Activated CD8-positive, alpha-beta T cell treated with anti-CD3 and anti-CD28 coated beads, Interleukin-2, amount 10 ng/mL, durations not matched to agents 7 days and 5 days (primary cell): ENCODE measurements at regions not wholly inside any gene's neighbourhood (a gene's known extent, or its start where the extent isn't known, plus 50 kb on each side); places are given as distances from the start of the nearest gene placed in this dataset.

Experiments
- ATAC-seq: fragments of 150-1000 bp; cut with Tn5 transposase; one replicate; pipeline ENCODE4 v1.10.0; 2021; ENCODE audit warnings: moderate library complexity
- CTCF ChIA-PET: fragments of 350-600 bp; sonication (Branson Sonifier 250); formaldehyde crosslinking; loops from one replicate; lab custom pipeline; 2021; ENCODE audit warnings: antibody characterized with exemption; lab: Charles Lee
- POLR2A ChIA-PET: fragments of 350-600 bp; sonication (Branson Sonifier 250); formaldehyde crosslinking; loops from one replicate; lab custom pipeline; 2021; ENCODE audit warnings: antibody characterized with exemption; lab: Charles Lee
- DNase-seq: peaks from one replicate; pipeline ENCODE4 v3.0.0-alpha.2; 2020
- H3K27ac Mint-ChIP-seq: one replicate; pipeline ENCODE4 v1.8.0; 2021; ENCODE audit warnings: mild to moderate bottlenecking, mixed read lengths
- H3K27me3 Mint-ChIP-seq: one replicate; pipeline ENCODE4 v1.8.0; 2021; ENCODE audit warnings: low read depth, mixed read lengths
- H3K36me3 Mint-ChIP-seq: one replicate; pipeline ENCODE4 v1.8.0; 2021; ENCODE audit warnings: low read depth, mixed read lengths
- H3K4me1 Mint-ChIP-seq: one replicate; pipeline ENCODE4 v1.8.0; 2021; ENCODE audit warnings: low read depth, mixed read lengths
- H3K4me3 Mint-ChIP-seq: one replicate; pipeline ENCODE4 v1.8.0; 2021; ENCODE audit warnings: mild to moderate bottlenecking, mixed read lengths
- H3K9me3 Mint-ChIP-seq: one replicate; pipeline ENCODE4 v1.8.0; 2022; ENCODE audit warnings: mixed read lengths; ENCODE audit not compliant: insufficient read depth

GRCh38 chr14:94930690-94931089 is 160.8 kb upstream of the GSC start:
- no peak overlapping the region for H3K27ac Mint-ChIP-seq

GRCh38 chr14:94929354-94929753 is 159.4 kb upstream of the GSC start:
- H3K27ac Mint-ChIP-seq = no peak overlapping the region
- DNase-seq = no peak
- no peak for ATAC-seq
- no peaks in the 10 kb centered on the region for H3K4me1 Mint-ChIP-seq
- no peak overlapping the region for H3K4me3 Mint-ChIP-seq
- peaks cover 9% of the 10 kb centered on the region for H3K27me3 Mint-ChIP-seq
- H3K9me3 Mint-ChIP-seq = no peaks in the 10 kb centered on the region
- CTCF ChIA-PET = no interaction called here
- POLR2A ChIA-PET = no interaction called here
- no peaks in the 10 kb centered on the region for H3K36me3 Mint-ChIP-seq

More at GRCh38 chr14:94930690-94931089, 160.8 kb upstream of the GSC start:
- Mint-ChIP-seq H3K27me3 (peaks cover 9% of the 10 kb centered on the region), H3K36me3 (no peaks in the 10 kb centered on the region), H3K4me1 (no peaks in the 10 kb centered on the region), H3K4me3 (no peak overlapping the region), H3K9me3 (no peaks in the 10 kb centered on the region)
- ChIA-PET CTCF (no interaction called here), POLR2A (no interaction called here)
- no peak for ATAC-seq
- DNase-seq = no peak

- H3K4me3 Mint-ChIP-seq = no peak overlapping the region
- no peaks in the 10 kb centered on the region for H3K9me3 Mint-ChIP-seq
- DNase-seq (no peak), ATAC-seq (no peak)
- POLR2A ChIA-PET = no interaction called here
- H3K4me1 Mint-ChIP-seq = no peaks in the 10 kb centered on the region
- peaks cover 3% of the 10 kb centered on the region for H3K27me3 Mint-ChIP-seq
- no peaks in the 10 kb centered on the region for H3K36me3 Mint-ChIP-seq
- CTCF ChIA-PET = no interaction called here
- H3K27ac Mint-ChIP-seq = no peak overlapping the region
These were observed 156.3 kb upstream of the GSC start for GRCh38 chr14:94926176-94926575.

- no peak for DNase-seq
- H3K4me1 Mint-ChIP-seq = no peaks in the 10 kb centered on the region
- no peaks in the 10 kb centered on the region for H3K36me3 Mint-ChIP-seq
- H3K4me3 Mint-ChIP-seq = no peak overlapping the region
- peaks cover 3% of the 10 kb centered on the region for H3K27me3 Mint-ChIP-seq
- no peaks in the 10 kb centered on the region for H3K9me3 Mint-ChIP-seq
- ChIA-PET CTCF (no interaction called here), POLR2A (no interaction called here)
- H3K27ac Mint-ChIP-seq = no peak overlapping the region
- no peak for ATAC-seq
These were observed 155.7 kb upstream of the GSC start for GRCh38 chr14:94925416-94926173.

GRCh38 chr14:94924189-94924588 is 154.3 kb upstream of the GSC start:
- Mint-ChIP-seq H3K27ac (no peak overlapping the region), H3K36me3 (no peaks in the 10 kb centered on the region), H3K27me3 (peaks cover 7% of the 10 kb centered on the region), H3K4me1 (no peaks in the 10 kb centered on the region), H3K4me3 (no peak overlapping the region), H3K9me3 (no peaks in the 10 kb centered on the region)
- no peak for DNase-seq
- ChIA-PET CTCF (no interaction called here), POLR2A (no interaction called here)
- no peak for ATAC-seq

GRCh38 chr14:94923786-94924185 is 153.9 kb upstream of the GSC start:
- H3K27me3 Mint-ChIP-seq = peaks cover 7% of the 10 kb centered on the region
- H3K9me3 Mint-ChIP-seq = no peaks in the 10 kb centered on the region
- no peak overlapping the region for H3K27ac Mint-ChIP-seq
- DNase-seq (no peak), ATAC-seq (no peak)
- no peaks in the 10 kb centered on the region for H3K36me3 Mint-ChIP-seq
- H3K4me1 Mint-ChIP-seq = no peaks in the 10 kb centered on the region
- ChIA-PET CTCF (no interaction called here), POLR2A (no interaction called here)
- H3K4me3 Mint-ChIP-seq = no peak overlapping the region

GRCh38 chr14:94922595-94923239 is 152.8 kb upstream of the GSC start:
- Mint-ChIP-seq H3K27ac (no peak overlapping the region), H3K27me3 (peaks cover 7% of the 10 kb centered on the region), H3K4me3 (no peak overlapping the region), H3K4me1 (no peaks in the 10 kb centered on the region), H3K36me3 (no peaks in the 10 kb centered on the region), H3K9me3 (no peaks in the 10 kb centered on the region)
- DNase-seq (no peak), ATAC-seq (no peak)
- ChIA-PET POLR2A (no interaction called here), CTCF (no interaction called here)

GRCh38 chr14:94921882-94922585 is 152.1 kb upstream of the GSC start:
- ATAC-seq = no peak

GRCh38 chr14:94921456-94921855 is 151.5 kb upstream of the GSC start:
- H3K4me1 Mint-ChIP-seq = no peaks in the 10 kb centered on the region
- POLR2A ChIA-PET = no interaction called here
- CTCF ChIA-PET = no interaction called here
- ATAC-seq (no peak), DNase-seq (no peak)
- no peak overlapping the region for H3K4me3 Mint-ChIP-seq
- peaks cover 7% of the 10 kb centered on the region for H3K27me3 Mint-ChIP-seq
- no peaks in the 10 kb centered on the region for H3K9me3 Mint-ChIP-seq
- H3K27ac Mint-ChIP-seq = no peak overlapping the region
- H3K36me3 Mint-ChIP-seq = no peaks in the 10 kb centered on the region

More at GRCh38 chr14:94921882-94922585, 152.1 kb upstream of the GSC start:
- Mint-ChIP-seq H3K9me3 (no peaks in the 10 kb centered on the region), H3K4me1 (no peaks in the 10 kb centered on the region), H3K27me3 (peaks cover 7% of the 10 kb centered on the region), H3K27ac (no peak overlapping the region), H3K4me3 (no peak overlapping the region), H3K36me3 (no peaks in the 10 kb centered on the region)
- DNase-seq = no peak
- ChIA-PET POLR2A (no interaction called here), CTCF (no interaction called here)

GRCh38 chr14:94919896-94920295 is 150.0 kb upstream of the GSC start:
- no peak for ATAC-seq

GRCh38 chr14:94918896-94919295 is 149.0 kb upstream of the GSC start:
- no peak overlapping the region for H3K27ac Mint-ChIP-seq
- H3K4me1 Mint-ChIP-seq = no peaks in the 10 kb centered on the region
- H3K27me3 Mint-ChIP-seq = peaks cover 7% of the 10 kb centered on the region
- ChIA-PET POLR2A (no interaction called here), CTCF (no interaction called here)
- DNase-seq (no peak), ATAC-seq (no peak)
- H3K36me3 Mint-ChIP-seq = no peaks in the 10 kb centered on the region
- H3K9me3 Mint-ChIP-seq = no peaks in the 10 kb centered on the region
- no peak overlapping the region for H3K4me3 Mint-ChIP-seq

More at GRCh38 chr14:94919896-94920295, 150.0 kb upstream of the GSC start:
- no peak for DNase-seq
- ChIA-PET POLR2A (no interaction called here), CTCF (no interaction called here)
- no peaks in the 10 kb centered on the region for H3K4me1 Mint-ChIP-seq
- H3K36me3 Mint-ChIP-seq = no peaks in the 10 kb centered on the region
- H3K9me3 Mint-ChIP-seq = no peaks in the 10 kb centered on the region
- peaks cover 7% of the 10 kb centered on the region for H3K27me3 Mint-ChIP-seq
- H3K4me3 Mint-ChIP-seq = no peak overlapping the region
- H3K27ac Mint-ChIP-seq = no peak overlapping the region

- Mint-ChIP-seq H3K27me3 (peaks cover 11% of the 10 kb centered on the region), H3K36me3 (no peaks in the 10 kb centered on the region), H3K4me1 (no peaks in the 10 kb centered on the region), H3K9me3 (no peaks in the 10 kb centered on the region), H3K27ac (no peak overlapping the region), H3K4me3 (no peak overlapping the region)
- POLR2A ChIA-PET = no interaction called here
- CTCF ChIA-PET = no interaction called here
- no peak for ATAC-seq
- DNase-seq = no peak
These were observed 147.2 kb upstream of the GSC start for GRCh38 chr14:94917041-94917600.
